K562 (cell line): ENCODE measurements at regions not wholly inside any gene's neighbourhood (a gene's known extent, or its start where the extent isn't known, plus 50 kb on each side); places are given as distances from the start of the nearest gene placed in this dataset.

Experiments
- CTCF ChIP-seq, 3 experiments: IDR thresholded peaks in 2 of 3; conservative IDR thresholded peaks in 1 of 3; 2 replicates each; pipeline ENCODE4 v1.5.1; 2011 to 2012; ENCODE audit warnings: low read length in 3 of 3, mild to moderate bottlenecking in 3 of 3, control low read depth in 2 of 3, improper control_type of control experiment in 1 of 3, inconsistent platforms in 1 of 3, low read depth in 1 of 3, mixed read lengths in 1 of 3, moderate library complexity in 1 of 3; ENCODE audit not compliant: insufficient read depth in 2 of 3
- E2F6 ChIP-seq, 2 experiments: IDR thresholded peaks; 2 replicates each; pipeline ENCODE4 v1.6.1; 2011; ENCODE audit warnings: borderline replicate concordance in 1 of 2, control low read depth in 1 of 2, low read depth in 1 of 2, low read length in 1 of 2, mild to moderate bottlenecking in 1 of 2, mixed read lengths in 1 of 2, moderate library complexity in 1 of 2; ENCODE audit not compliant: insufficient read depth in 1 of 2, insufficient read length in 1 of 2, poor library complexity in 1 of 2, severe bottlenecking in 1 of 2; ENCODE audit errors: extremely low read depth in 1 of 2
- MAZ ChIP-seq, 2 experiments: fragments of 450-650 bp in 1 of 2; sonication (generic) in 1 of 2; formaldehyde crosslinking; IDR thresholded peaks in 1 of 2; conservative IDR thresholded peaks in 1 of 2; 2 replicates each; pipeline versions ENCODE4 v1.4.0 to v1.5.0; 2020; ENCODE audit warnings: mild to moderate bottlenecking in 1 of 2, missing genetic modification reagents in 1 of 2
- MGA ChIP-seq: fragments of 450-650 bp; IDR thresholded peaks from 2 replicates; pipeline ENCODE4 v1.6.1; 2016; ENCODE audit warnings: mild to moderate bottlenecking, moderate library complexity
- MYC ChIP-seq, 2 experiments: fragments of 250-450 bp in 1 of 2; sonication (Bioruptor Pico) in 1 of 2; IDR thresholded peaks; 2 replicates each; pipeline versions ENCODE4 v1.5.1 to v1.6.1; 2012 to 2021; ENCODE audit warnings: low read depth in 2 of 2, borderline replicate concordance in 1 of 2, improper control_type of control experiment in 1 of 2, low read length in 1 of 2, mild to moderate bottlenecking in 1 of 2, moderate library complexity in 1 of 2
- NR2C2 ChIP-seq, 2 experiments: fragments of 200-800 bp in 1 of 2; sonication (Bioruptor generic) in 1 of 2; sonication (generic) in 1 of 2; formaldehyde crosslinking in 1 of 2; IDR thresholded peaks; 2 replicates each; pipeline versions ENCODE4 v1.6.1 to v1.8.0; 2016 to 2022; ENCODE audit warnings: mild to moderate bottlenecking in 1 of 2, missing compliant biosample characterization in 1 of 2, missing genetic modification characterization in 1 of 2, missing genetic modification reagents in 1 of 2
- TF ChIP-seq, protein P1 (sequence below): sonication (generic); formaldehyde crosslinking; IDR thresholded peaks from 2 replicates; pipeline ENCODE4 v1.8.1; 2023; ENCODE audit warnings: mild to moderate bottlenecking, missing genetic modification reagents

DNA sequence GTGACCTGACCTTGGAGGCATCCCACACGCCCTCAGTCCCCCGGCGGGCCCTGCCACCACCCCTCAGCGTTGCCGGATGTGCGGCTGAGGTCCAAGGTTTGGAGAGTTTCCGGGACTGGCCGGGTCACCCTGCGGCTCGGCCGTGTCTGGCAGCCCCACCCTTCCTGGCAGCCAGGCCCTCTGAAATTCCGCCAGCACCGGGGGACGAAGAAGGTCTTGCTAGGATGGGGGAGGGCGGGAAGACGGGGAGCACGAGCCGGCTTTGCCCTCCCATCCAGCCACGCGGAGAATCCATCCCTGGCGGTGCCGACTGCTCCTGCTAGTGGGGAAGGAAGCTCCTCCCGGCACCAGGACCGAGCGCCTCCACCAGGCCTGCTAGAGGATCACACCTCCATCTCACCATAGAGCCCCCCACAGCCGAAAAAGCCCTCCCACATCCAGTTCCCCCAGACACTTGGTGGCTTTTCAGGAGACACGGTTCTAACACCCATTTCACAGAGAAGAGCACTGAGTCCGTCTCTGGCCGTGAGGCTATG, 81.5 kb downstream of the CPN2 start (continued):
- TF ChIP-seq MYC (IDR thresholded peaks at IDR 0.05; ENCODE audit: low read depth, low read length) (peak; percentile 34; the same call in 1 of the 2 replicates), MYC (CRISPR knock-in tag; IDR thresholded peaks at IDR 0.05; ENCODE audit: borderline replicate concordance, low read depth) (no peak), CTCF (IDR thresholded peaks at IDR 0.05 in 2 of 3, conservative IDR thresholded peaks at IDR 0.05 in 1 of 3; ENCODE audit: insufficient read depth in 2 of 3, low read depth in 1 of 3, low read length in 3 of 3) (peak; percentile 41 to 60 (median 48); a peak in 5 of 6 replicates), NR2C2 (CRISPR knock-in tag; IDR thresholded peaks at IDR 0.05) (no peak), NR2C2 (tag; IDR thresholded peaks at IDR 0.05) (peak; percentile 24; the same call in 1 of the 2 replicates), MAZ (CRISPR knock-in tag; conservative IDR thresholded peaks at IDR 0.05 in 1 of 2, IDR thresholded peaks at IDR 0.05 in 1 of 2) (peak in 1 of 2 experiments; percentile 51; a peak in 1 of 4 replicates), MGA (peak; percentile 47; the same call in 1 of the 2 replicates), E2F6 (IDR thresholded peaks at IDR 0.05; ENCODE audit: borderline replicate concordance in 1 of 2, extremely low read depth in 1 of 2, insufficient read depth in 1 of 2, insufficient read length in 1 of 2, low read depth in 1 of 2, low read length in 1 of 2, poor library complexity in 1 of 2, severe bottlenecking in 1 of 2) (peak in 1 of 2 experiments; percentile 65)
- TF ChIP-seq, protein P1, sequence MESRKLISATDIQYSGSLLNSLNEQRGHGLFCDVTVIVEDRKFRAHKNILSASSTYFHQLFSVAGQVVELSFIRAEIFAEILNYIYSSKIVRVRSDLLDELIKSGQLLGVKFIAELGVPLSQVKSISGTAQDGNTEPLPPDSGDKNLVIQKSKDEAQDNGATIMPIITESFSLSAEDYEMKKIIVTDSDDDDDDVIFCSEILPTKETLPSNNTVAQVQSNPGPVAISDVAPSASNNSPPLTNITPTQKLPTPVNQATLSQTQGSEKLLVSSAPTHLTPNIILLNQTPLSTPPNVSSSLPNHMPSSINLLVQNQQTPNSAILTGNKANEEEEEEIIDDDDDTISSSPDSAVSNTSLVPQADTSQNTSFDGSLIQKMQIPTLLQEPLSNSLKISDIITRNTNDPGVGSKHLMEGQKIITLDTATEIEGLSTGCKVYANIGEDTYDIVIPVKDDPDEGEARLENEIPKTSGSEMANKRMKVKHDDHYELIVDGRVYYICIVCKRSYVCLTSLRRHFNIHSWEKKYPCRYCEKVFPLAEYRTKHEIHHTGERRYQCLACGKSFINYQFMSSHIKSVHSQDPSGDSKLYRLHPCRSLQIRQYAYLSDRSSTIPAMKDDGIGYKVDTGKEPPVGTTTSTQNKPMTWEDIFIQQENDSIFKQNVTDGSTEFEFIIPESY (CRISPR knock-in tag): peak; percentile 75
